LNCAP (cell line): ENCODE measurements at regions not wholly inside any gene's neighbourhood (a gene's known extent, or its start where the extent isn't known, plus 50 kb on each side); places are given as distances from the start of the nearest gene placed in this dataset.

Experiments used
- TF ChIP-seq, protein P1 (sequence below): fragments of 450-650 bp; IDR thresholded peaks from 2 replicates; pipeline ENCODE4 v1.5.1; 2017; ENCODE audit warnings: mild to moderate bottlenecking

- TF ChIP-seq, protein P1, sequence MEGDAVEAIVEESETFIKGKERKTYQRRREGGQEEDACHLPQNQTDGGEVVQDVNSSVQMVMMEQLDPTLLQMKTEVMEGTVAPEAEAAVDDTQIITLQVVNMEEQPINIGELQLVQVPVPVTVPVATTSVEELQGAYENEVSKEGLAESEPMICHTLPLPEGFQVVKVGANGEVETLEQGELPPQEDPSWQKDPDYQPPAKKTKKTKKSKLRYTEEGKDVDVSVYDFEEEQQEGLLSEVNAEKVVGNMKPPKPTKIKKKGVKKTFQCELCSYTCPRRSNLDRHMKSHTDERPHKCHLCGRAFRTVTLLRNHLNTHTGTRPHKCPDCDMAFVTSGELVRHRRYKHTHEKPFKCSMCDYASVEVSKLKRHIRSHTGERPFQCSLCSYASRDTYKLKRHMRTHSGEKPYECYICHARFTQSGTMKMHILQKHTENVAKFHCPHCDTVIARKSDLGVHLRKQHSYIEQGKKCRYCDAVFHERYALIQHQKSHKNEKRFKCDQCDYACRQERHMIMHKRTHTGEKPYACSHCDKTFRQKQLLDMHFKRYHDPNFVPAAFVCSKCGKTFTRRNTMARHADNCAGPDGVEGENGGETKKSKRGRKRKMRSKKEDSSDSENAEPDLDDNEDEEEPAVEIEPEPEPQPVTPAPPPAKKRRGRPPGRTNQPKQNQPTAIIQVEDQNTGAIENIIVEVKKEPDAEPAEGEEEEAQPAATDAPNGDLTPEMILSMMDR: no peak
Measured at GRCh38 chr6:139540276-139540675, 165.8 kb upstream of the CITED2 start.

- TF ChIP-seq, protein P1: no peak
Measured at GRCh38 chr6:139539852-139540251, 165.4 kb upstream of the CITED2 start.

GRCh38 chr6:139538366-139538765, 163.9 kb upstream of the CITED2 start:
- TF ChIP-seq, protein P1: no peak

- TF ChIP-seq, protein P1: no peak
Measured at GRCh38 chr6:139536751-139537617, 162.5 kb upstream of the CITED2 start.

GRCh38 chr6:139534472-139535115, 160.1 kb upstream of the CITED2 start:
- TF ChIP-seq, protein P1: no peak

DNA sequence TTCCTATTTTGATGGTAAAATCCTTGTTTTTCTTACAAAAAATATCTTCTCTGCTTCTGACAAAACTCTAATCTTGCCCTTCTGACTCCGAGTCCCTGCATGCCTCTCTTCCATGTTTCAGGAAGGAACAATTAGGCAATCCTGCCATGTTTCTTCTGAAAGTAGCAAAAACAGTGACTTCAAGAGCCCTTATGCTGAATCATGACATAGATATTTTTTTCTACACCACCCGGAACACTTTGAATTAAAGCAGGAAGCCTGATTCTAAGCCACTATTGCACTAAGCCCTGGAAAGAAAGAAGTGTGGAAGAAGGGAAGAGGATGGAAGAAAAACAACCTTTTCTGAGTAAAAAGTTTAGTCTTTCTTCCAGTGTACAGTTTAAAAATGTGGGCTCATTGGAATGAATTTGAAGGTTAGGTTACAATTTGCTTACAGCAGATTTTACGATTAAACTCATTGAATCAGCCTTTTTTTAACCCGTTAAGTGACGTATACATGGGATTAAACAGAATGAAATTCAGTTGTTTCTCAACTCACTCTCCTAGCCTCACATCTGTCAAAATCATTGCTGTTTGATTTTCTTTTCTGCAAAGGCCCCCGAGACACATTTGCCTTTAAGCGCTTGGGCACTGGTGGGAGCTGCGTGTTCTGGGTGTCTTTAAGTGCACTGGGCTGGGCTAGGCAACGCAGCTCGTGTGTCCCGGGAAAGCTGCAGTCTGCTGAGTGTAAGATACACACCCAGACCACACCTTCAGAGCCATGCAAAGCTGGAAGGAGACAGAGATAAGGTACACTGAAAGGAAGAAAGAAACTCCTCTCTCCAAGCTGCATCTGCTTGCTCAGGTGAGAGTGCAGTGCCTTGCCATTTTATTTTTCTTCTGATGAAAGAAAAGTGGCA, 159.4 kb upstream of the CITED2 start:
- TF ChIP-seq, protein P1: no peak

- TF ChIP-seq, protein P1: no peak
Measured at GRCh38 chr6:139533171-139533570, 158.7 kb upstream of the CITED2 start.
